Stimulated activated CD4-positive, alpha-beta T cell treated with anti-CD3 and anti-CD28 coated beads, Interleukin-1b, Interleukin-23, amount 100 ng/mL, for 24 hours (primary cell): ENCODE measurements at regions not wholly inside any gene's neighbourhood (a gene's known extent, or its start where the extent isn't known, plus 50 kb on each side); places are given as distances from the start of the nearest gene placed in this dataset.
"Not testable (repeated sequence)": the region's sequence is repeated elsewhere in the genome, so short reads cannot be mapped to it uniquely, and the experiment has no call there.

Experiments
- DNase-seq, 4 experiments: peaks; one replicate each; pipeline ENCODE4 v3.0.0-alpha.2; 2020; ENCODE audit warnings: low read depth in 4 of 4, low spot score in 1 of 4

GRCh38 chr1:229856009-229856650, 210.9 kb upstream of the GALNT2 start:
- DNase-seq, result no peak

GRCh38 chr1:229857585-229857984, 209.5 kb upstream of the GALNT2 start:
- no peak for DNase-seq

- DNase-seq, result no peak
These were observed 208.0 kb upstream of the GALNT2 start for GRCh38 chr1:229859026-229859425.

- DNase-seq, result no peak
These were observed 206.1 kb upstream of the GALNT2 start for GRCh38 chr1:229860926-229861325.

GRCh38 chr1:229862017-229862774, 204.8 kb upstream of the GALNT2 start:
- DNase-seq, result no peak

DNA sequence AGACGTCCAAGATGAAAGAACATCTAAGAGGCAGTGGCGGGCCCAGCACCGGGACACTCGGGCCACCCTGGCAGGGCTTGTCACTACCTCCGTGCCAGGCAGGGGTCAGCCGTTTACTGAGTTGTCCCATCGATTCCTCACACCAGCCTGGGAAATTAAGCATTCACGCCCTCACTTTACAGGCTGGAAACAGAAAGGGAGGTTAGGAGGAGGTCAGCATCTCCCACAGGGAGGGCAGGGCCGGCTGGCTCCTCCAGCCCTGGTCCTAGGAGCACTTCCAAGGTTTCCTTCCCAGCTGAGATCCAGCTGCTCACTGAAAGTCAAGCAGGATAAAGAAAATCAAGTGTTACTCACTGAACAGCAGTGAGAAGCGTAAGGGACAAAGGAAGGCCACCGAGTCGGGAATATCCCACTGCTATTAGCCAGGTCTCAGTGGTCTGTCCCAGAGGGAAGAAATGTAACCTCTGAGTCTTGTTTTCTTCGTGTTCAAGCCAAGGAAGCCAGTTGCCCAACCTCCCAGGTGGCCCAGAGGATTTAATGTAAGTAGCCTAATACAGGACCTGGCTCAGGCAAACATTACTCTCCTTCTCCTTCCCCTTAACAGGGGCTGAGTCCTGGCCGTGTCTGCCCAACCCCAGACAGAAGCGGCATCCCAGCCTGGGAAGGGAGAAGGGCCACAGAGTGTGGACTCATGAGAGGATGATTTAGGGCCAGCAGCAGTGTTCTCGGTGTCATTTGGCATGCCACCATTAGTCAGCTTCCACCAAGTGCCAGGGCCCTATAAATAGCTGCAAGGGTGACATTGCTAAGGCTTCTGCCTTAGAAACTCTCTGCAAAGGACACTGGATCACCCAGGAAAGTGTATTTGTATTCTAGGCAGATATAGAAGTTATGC, 203.1 kb upstream of the GALNT2 start:
- no peak for DNase-seq

DNA sequence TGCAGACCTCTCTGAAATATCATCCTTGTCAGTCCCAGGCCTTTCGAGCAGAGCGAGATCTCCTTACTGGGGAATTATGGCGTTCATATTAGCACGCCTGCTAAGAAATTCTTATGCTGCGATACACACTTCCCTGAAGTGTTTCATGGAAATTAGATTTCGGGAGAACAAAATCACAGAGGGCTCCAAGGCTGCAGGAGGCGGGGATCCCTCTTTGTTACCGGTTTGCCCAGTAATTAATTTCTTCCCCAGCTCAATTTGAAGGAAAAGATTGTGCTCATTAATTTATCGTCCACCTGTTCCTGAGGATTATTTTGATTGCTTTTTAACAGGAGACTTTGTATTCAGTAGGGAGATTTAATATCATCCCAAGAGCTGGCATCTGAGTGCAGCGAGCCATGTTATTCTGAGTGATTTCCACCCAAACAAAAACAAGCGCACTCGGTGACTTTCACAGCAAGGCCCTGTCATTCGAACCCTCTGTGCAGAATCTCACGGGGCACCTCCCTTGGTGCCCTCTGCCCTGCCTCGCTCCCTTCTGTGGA, 202.3 kb upstream of the GALNT2 start:
- no peak for DNase-seq

GRCh38 chr1:229865321-229865720, 201.7 kb upstream of the GALNT2 start:
- not testable (repeated sequence) for DNase-seq

GRCh38 chr1:229867726-229868125, 199.3 kb upstream of the GALNT2 start:
- DNase-seq, result no peak

DNA sequence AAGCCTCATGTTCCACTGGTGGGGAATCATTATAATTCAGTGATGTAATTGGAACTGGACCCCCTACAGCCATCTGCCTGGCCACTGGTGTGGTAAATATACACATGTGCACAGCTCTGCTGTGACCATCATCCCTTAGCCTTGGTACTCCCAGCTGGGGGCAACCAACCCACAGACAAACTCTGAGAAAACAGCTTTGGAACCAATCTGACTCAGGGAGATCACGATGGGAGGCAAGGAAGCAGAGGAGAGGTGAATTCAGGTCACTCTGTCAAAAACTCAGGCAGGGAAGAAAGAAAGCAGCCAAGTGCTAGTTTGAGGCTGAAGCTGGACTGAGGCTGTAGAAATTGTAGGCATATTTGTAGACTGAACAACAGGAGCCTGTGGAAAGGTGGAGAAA, 197.8 kb upstream of the GALNT2 start:
- no peak for DNase-seq

DNA sequence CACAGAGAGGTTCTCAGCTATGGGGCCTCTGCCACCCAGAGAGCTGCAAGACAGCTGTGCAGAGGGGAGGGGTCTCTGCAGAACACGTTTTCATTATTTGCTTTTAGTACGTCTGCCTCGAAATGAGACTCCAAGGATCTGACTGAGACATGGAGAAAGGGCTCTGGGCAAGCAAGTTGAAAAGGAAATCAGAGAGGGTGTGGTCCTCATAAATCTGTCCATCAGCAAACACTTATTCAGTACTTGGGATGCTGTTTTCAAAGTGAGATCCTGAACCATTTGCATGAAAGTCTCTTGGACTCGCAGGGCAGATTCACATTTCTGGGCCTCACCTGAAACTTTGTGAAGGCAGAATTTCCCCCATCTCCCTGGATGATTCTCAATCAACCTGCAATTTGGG, 197.4 kb upstream of the GALNT2 start:
- DNase-seq, result no peak

DNA sequence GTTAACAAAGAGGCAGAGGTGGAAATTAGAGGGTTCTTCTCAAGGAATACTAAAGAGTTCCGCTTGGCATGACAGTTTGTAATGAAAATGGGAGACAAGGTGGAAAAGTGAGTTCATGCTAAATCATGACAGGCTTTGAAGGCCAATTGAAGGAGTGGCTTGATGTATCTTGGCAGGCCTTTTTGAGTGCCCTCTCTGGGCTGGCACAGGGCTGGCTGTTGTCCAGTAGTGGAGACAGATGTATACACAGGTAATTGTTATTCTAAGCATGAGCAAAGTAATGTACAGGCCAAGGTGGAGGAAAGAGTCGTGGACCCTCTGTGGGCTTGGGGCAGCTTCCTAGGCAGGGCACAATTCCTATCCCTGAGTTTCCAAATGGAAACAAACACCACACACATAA, 196.7 kb upstream of the GALNT2 start:
- no peak for DNase-seq

DNA sequence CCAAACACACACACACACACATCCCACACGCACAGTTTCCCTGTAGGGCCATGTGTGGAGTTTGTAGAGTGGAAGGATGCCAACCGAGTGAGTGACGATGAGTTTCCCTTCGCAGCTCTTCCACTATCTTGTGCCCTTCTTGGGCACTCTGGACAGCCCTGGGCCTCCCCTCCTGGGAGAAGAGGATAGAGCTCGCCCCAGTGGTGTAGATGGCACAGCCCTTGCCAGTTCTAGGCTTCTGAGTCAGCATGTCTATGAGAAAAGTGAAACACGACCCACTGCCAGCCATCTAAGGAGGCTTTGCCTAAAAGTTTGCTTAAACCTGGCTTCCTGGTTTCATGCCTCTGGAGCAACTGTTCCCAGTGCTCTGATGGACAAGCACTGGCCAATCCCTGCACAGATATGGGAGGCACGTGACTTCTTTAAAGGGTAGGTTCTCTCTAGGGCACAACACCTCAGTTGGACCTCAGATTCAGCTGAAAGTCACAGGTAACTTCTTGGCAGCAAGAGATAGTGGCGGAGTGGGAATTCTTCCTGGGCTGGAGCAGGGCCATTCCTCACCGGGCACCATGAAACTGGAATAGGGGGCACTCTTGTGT, 195.9 kb upstream of the GALNT2 start:
- DNase-seq, result no peak

DNA sequence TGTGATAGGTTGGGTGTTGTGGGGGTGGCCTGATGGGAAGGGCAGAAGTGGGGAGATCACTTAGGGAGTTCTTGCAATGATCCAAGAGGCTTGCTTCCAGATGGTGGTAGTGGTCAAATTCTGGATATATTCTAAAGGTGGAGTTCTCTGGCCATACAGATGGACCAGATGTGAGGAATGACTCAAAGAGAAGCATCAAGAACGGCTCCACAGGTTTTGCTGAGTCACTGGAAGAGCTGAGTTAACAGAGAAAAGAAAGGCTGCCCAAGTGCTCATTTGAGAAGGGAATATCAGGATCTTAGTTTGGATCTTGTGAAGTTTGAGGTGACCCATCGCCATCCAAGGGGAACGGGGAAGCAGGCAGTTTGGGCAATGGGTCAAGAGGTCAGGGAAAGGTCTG, 192.9 kb upstream of the GALNT2 start:
- DNase-seq, result no peak

DNA sequence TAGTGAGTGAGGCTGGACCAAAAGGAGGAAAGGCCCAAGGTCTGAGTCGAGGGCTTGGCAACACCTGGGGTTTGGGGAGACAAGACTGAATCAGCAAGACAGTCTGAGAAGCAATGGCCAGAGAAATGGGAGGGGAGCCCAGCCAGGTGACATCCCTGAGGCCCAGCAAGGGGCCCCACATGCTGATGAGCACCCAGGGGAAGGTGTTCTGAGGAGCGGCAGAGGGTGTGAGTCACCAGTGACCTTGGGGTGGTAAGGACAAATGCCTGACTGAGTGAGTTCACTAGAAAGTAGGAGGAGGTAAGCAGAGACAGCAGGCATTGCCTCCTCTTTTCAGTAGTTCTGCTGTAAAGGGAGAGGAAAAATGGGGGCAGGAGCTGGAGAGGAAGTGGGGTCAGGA, 192.4 kb upstream of the GALNT2 start:
- DNase-seq, result no peak

GRCh38 chr1:229875086-229875485, 192.0 kb upstream of the GALNT2 start:
- no peak for DNase-seq

DNA sequence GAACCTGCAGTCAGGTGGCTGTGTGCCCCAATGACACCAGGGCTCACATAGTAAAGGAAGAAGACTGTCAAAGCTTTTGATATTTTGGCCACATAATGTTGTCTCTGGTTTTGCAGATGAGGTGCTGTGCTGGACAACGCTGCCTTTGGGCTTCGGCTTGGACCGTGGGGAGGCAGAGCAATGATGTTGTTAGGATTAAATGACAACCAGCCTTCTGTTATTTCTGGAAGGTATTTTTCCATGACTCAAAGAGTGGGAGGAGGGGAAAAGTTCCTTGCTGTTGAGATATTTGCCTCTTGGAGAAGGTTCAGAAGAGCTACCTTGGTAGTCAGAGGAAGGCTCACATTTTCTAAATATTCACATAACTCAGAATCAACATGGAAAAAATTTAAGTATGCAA, 187.3 kb upstream of the GALNT2 start:
- DNase-seq, result no peak

GRCh38 chr1:229880271-229881170, 186.5 kb upstream of the GALNT2 start:
- no peak for DNase-seq

GRCh38 chr1:229882621-229883020, 184.4 kb upstream of the GALNT2 start:
- no peak for DNase-seq

DNA sequence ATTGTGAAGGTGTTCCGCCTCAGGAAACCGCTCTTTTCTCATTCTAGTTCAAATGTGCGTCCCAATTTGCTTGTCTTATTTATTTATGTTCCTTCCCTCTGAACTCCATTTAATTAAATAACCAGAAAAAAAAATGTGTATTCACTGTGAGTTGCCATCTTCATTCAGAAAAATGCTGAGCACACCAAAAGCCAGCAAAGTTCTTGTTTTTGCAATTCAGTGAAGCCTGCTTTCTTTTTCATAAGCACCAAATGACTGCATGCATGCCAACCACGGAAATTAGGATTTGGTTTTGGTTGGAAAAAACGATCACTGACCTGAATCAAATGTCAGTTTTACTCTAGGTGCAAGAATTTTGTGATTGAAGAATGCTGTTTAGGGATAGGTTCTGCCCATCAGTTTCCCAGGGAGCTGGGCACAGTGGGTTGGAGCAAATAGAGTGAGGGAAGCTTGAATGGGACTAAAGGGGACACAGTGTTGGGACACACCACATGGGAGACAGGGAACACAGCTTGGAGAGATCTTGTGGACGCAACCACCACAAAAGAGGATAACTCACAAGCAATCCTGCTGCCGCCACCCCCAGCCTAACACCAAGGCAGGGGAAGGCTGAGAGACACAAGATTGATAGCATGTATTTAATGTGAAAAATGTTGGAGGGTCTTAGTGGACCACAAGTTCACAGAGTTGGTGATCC, 183.4 kb upstream of the GALNT2 start:
- DNase-seq, result no peak
